HG03442 (cell line): ENCODE measurements at regions not wholly inside any gene's neighbourhood (a gene's known extent, or its start where the extent isn't known, plus 50 kb on each side); places are given as distances from the start of the nearest gene placed in this dataset.
"Not testable (repeated sequence)": the region's sequence is repeated elsewhere in the genome, so short reads cannot be mapped to it uniquely, and the experiment has no call there.

ENCODE experiments used
- ATAC-seq: cut with Tn5 transposase; IDR thresholded peaks from one replicate; pipeline ENCODE4 v1.9.1; 2021; ENCODE audit warnings: mild to moderate bottlenecking, moderate library complexity; ENCODE audit not compliant: unreplicated experiment

- no peak for ATAC-seq
These were observed 50.4 kb upstream of the ARHGEF7 start for GRCh38 chr13:111064661-111065060.

- no peak for ATAC-seq
These were observed 52.1 kb upstream of the ARHGEF7 start for GRCh38 chr13:111062966-111063365.

GRCh38 chr13:111062305-111062704 lies 52.8 kb upstream of the ARHGEF7 start:
- no peak for ATAC-seq

- ATAC-seq = no peak
These were observed 53.6 kb upstream of the ARHGEF7 start for GRCh38 chr13:111061358-111062045.

GRCh38 chr13:111060237-111060919 lies 54.7 kb upstream of the ARHGEF7 start:
- ATAC-seq = no peak

GRCh38 chr13:111058796-111059506 lies 56.2 kb upstream of the ARHGEF7 start:
- no peak for ATAC-seq

GRCh38 chr13:111058339-111058738 lies 56.8 kb upstream of the ARHGEF7 start:
- not testable (repeated sequence) for ATAC-seq

GRCh38 chr13:111051726-111052232 lies 63.3 kb upstream of the ARHGEF7 start:
- not testable (repeated sequence) for ATAC-seq

GRCh38 chr13:111051041-111051725 lies 63.9 kb upstream of the ARHGEF7 start:
- no peak for ATAC-seq

- ATAC-seq = no peak
These were observed 64.6 kb upstream of the ARHGEF7 start for GRCh38 chr13:111050539-111050879.

GRCh38 chr13:111049791-111050538 lies 65.1 kb upstream of the ARHGEF7 start:
- no peak for ATAC-seq

- no peak for ATAC-seq
These were observed 66.7 kb upstream of the ARHGEF7 start for GRCh38 chr13:111048387-111048786.

GRCh38 chr13:111047326-111047725 lies 67.8 kb upstream of the ARHGEF7 start:
- no peak for ATAC-seq

GRCh38 chr13:111046590-111047141 lies 68.4 kb upstream of the ARHGEF7 start:
- ATAC-seq = peak; percentile 71

GRCh38 chr13:111045170-111045569 lies 69.9 kb upstream of the ARHGEF7 start:
- no peak for ATAC-seq

GRCh38 chr13:111044087-111044830 lies 70.9 kb upstream of the ARHGEF7 start:
- ATAC-seq = no peak

- ATAC-seq = peak; percentile 61
These were observed 71.5 kb upstream of the ARHGEF7 start for GRCh38 chr13:111043575-111043982.

GRCh38 chr13:111042661-111043226 lies 72.4 kb upstream of the ARHGEF7 start:
- no peak for ATAC-seq

GRCh38 chr13:111040830-111041229 lies 74.3 kb upstream of the ARHGEF7 start:
- ATAC-seq = no peak
